H1 (cell line): ENCODE measurements at regions not wholly inside any gene's neighbourhood (a gene's known extent, or its start where the extent isn't known, plus 50 kb on each side); places are given as distances from the start of the nearest gene placed in this dataset.

Experiments used
- CBX8 ChIP-seq: fragments of 300-800, 300-1000 bp; sonication (generic); IDR thresholded peaks from 2 replicates; pipeline ENCODE4 v1.7.1; 2016; ENCODE audit warnings: low read depth, low read length, borderline replicate concordance
- CREB1 ChIP-seq: IDR thresholded peaks from 2 replicates; pipeline ENCODE4 v1.6.1; 2012; ENCODE audit warnings: inconsistent platforms
- EP300 ChIP-seq, 2 experiments: IDR thresholded peaks; 1 replicate in 1 of 2; 2 replicates in 1 of 2; pipeline ENCODE4 v1.6.1; 2011 to 2012; ENCODE audit warnings: low read depth in 2 of 2, low read length in 2 of 2, mild to moderate bottlenecking in 2 of 2, borderline replicate concordance in 1 of 2, inconsistent platforms in 1 of 2, moderate library complexity in 1 of 2
- JUND ChIP-seq: IDR thresholded peaks from 2 replicates; pipeline ENCODE4 v1.6.1; 2011; ENCODE audit warnings: mild to moderate bottlenecking, improper control_type of control experiment, low read length
- POLR2AphosphoS5 ChIP-seq: IDR thresholded peaks from 2 replicates; pipeline ENCODE4 v1.6.1; 2011; ENCODE audit warnings: low read depth, low read length
- RFX5 ChIP-seq: IDR thresholded peaks from 2 replicates; pipeline ENCODE4 v1.6.1; 2011; ENCODE audit warnings: low read depth, low read length, improper control_type of control experiment, borderline replicate concordance
- ZNF274 ChIP-seq: IDR thresholded peaks from 2 replicates; pipeline ENCODE4 v1.7.0; 2012; ENCODE audit warnings: low read length, borderline replicate concordance; ENCODE audit errors: extremely low read depth
- TF ChIP-seq, protein P1 (sequence below), 3 experiments: IDR thresholded peaks; 1 replicate in 2 of 3; 2 replicates in 1 of 3; pipeline versions ENCODE4 v1.5.1 to v1.6.1; 2011; ENCODE audit warnings: low read length in 3 of 3, mild to moderate bottlenecking in 3 of 3, inconsistent platforms in 2 of 3, low read depth in 1 of 3, moderate library complexity in 1 of 3; ENCODE audit not compliant: insufficient read depth in 1 of 3; ENCODE audit errors: control extremely low read depth in 1 of 3

GRCh38 chr2:239738159-239738558, 287.0 kb downstream of the NDUFA10 start:
- no peak for TF ChIP-seq JUND
- TF ChIP-seq EP300 (IDR thresholded peaks at IDR 0.05; ENCODE audit: borderline replicate concordance in 1 of 2, low read depth in 2 of 2, low read length in 2 of 2): no peak
- TF ChIP-seq POLR2AphosphoS5: no peak
- TF ChIP-seq CREB1: no peak
- TF ChIP-seq, protein P1, sequence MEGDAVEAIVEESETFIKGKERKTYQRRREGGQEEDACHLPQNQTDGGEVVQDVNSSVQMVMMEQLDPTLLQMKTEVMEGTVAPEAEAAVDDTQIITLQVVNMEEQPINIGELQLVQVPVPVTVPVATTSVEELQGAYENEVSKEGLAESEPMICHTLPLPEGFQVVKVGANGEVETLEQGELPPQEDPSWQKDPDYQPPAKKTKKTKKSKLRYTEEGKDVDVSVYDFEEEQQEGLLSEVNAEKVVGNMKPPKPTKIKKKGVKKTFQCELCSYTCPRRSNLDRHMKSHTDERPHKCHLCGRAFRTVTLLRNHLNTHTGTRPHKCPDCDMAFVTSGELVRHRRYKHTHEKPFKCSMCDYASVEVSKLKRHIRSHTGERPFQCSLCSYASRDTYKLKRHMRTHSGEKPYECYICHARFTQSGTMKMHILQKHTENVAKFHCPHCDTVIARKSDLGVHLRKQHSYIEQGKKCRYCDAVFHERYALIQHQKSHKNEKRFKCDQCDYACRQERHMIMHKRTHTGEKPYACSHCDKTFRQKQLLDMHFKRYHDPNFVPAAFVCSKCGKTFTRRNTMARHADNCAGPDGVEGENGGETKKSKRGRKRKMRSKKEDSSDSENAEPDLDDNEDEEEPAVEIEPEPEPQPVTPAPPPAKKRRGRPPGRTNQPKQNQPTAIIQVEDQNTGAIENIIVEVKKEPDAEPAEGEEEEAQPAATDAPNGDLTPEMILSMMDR (IDR thresholded peaks at IDR 0.05; ENCODE audit: control extremely low read depth in 1 of 3, insufficient read depth in 1 of 3, low read depth in 1 of 3, low read length in 3 of 3): no peak
- no peak for TF ChIP-seq RFX5
- TF ChIP-seq ZNF274: no peak
- TF ChIP-seq CBX8: no peak
